NB4 (cell line): ENCODE measurements at regions not wholly inside any gene's neighbourhood (a gene's known extent, or its start where the extent isn't known, plus 50 kb on each side); places are given as distances from the start of the nearest gene placed in this dataset.

ENCODE experiments used
- DNase-seq: peaks from one replicate; pipeline ENCODE4 v3.0.0; 2010; ENCODE audit warnings: low read depth
- H3K4me3 ChIP-seq: one replicate; pipeline ENCODE4 v1.5.1; 2011; ENCODE audit warnings: mild to moderate bottlenecking, low read depth, low read length, moderate library complexity
- MYC ChIP-seq: IDR thresholded peaks from 2 replicates; pipeline ENCODE4 v1.6.1; 2011; ENCODE audit warnings: low read depth, low read length
- POLR2A ChIP-seq: IDR thresholded peaks from 2 replicates; pipeline ENCODE4 v1.6.1; 2011; ENCODE audit warnings: mild to moderate bottlenecking; ENCODE audit not compliant: insufficient read length; ENCODE audit errors: extremely low read depth
- TF ChIP-seq, protein P1 (sequence below): IDR thresholded peaks from 2 replicates; pipeline ENCODE4 v1.6.1; 2011; ENCODE audit warnings: low read depth, low read length
- TF ChIP-seq, protein P2 (sequence below): IDR thresholded peaks from one replicate; pipeline ENCODE4 v1.5.1; 2012; ENCODE audit warnings: low read depth, low read length

DNA sequence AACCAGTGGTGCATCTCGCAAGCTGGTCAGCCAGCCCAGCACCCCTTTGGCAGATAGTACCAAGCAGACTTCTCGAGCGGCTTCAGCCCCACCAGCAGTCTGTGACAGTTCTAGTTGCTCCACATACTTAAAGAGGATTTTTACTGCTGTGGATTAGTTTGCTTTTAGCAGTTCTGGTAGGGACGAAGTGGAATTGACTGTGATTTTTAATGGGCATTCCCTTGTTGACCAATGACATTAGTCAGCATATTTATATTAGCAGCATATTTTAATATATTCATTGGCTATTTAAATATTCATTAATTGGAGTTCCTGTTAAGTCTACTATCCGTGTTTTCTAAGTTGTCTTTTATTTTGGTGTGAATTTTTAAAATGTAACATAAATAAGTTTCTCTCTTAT is 500.9 kb upstream of the FAT1 start:
- TF ChIP-seq, protein P1, sequence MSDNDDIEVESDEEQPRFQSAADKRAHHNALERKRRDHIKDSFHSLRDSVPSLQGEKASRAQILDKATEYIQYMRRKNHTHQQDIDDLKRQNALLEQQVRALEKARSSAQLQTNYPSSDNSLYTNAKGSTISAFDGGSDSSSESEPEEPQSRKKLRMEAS: no peak
- TF ChIP-seq, protein P2, sequence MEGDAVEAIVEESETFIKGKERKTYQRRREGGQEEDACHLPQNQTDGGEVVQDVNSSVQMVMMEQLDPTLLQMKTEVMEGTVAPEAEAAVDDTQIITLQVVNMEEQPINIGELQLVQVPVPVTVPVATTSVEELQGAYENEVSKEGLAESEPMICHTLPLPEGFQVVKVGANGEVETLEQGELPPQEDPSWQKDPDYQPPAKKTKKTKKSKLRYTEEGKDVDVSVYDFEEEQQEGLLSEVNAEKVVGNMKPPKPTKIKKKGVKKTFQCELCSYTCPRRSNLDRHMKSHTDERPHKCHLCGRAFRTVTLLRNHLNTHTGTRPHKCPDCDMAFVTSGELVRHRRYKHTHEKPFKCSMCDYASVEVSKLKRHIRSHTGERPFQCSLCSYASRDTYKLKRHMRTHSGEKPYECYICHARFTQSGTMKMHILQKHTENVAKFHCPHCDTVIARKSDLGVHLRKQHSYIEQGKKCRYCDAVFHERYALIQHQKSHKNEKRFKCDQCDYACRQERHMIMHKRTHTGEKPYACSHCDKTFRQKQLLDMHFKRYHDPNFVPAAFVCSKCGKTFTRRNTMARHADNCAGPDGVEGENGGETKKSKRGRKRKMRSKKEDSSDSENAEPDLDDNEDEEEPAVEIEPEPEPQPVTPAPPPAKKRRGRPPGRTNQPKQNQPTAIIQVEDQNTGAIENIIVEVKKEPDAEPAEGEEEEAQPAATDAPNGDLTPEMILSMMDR: no peak
- no peak for TF ChIP-seq POLR2A
- TF ChIP-seq MYC: no peak
- H3K4me3 ChIP-seq: no peak overlapping the region
- DNase-seq: no peak

DNA sequence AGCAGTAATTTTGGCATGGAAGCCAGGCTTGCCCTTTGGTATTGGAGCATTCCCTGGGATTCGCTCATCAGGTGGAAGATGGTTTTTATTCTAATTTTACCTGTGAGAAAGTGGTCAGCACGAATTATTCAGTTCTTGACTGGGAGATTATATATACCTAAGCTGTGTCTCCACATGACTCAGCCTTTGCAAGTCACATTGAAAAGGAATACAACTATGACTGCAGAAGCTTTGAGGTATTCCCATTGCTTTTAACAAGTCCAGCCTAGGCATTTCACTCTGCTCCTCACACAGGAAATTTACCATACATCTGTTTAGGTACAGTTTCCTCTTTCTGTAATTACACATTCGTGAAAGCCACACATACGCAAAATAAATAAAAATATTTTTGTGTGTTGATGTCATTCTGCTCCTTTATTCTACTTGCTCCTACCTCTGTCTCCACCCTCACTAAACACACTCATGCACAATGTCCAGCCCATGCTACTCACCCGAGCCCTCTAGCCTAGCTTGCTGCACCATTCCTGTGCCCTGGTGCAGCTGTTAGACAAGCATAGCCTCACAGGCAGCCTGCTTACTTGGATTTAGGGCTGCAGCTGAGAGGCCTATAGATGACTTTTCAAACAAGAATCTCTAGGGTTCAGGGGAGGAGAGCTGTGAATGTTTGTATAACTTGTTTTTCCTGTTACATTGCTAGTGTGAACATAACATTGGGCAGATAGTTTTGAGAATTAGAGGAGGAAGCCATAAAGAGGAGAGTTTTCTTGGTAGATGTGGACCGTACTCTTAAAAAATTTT is 504.4 kb upstream of the FAT1 start:
- H3K4me3 ChIP-seq: no peak overlapping the region
- DNase-seq: no peak
- TF ChIP-seq MYC (no peak), POLR2A (no peak)
- TF ChIP-seq, protein P2: no peak
- TF ChIP-seq, protein P1: no peak

DNA sequence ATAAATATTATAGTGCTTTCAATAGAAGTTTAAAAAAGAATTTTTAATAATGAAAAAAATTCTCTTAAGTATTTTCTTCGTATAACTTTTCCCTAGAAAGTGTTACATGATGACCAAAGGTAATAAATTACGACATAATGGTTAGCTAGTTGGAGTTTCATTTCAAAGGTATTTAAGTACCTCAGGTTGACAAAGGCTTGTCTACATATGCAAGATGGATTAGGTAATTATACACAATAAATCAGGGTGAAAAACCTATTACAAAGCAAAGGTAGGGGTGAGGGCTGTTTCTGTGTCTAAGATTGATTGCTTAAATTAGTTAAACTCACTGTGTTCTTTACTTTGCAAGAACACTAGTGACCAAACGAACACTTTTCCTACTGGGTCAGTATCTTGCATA is 508.5 kb upstream of the FAT1 start:
- no peak overlapping the region for H3K4me3 ChIP-seq
- TF ChIP-seq POLR2A (no peak), MYC (no peak)
- TF ChIP-seq, protein P2: no peak
- TF ChIP-seq, protein P1: no peak

DNA sequence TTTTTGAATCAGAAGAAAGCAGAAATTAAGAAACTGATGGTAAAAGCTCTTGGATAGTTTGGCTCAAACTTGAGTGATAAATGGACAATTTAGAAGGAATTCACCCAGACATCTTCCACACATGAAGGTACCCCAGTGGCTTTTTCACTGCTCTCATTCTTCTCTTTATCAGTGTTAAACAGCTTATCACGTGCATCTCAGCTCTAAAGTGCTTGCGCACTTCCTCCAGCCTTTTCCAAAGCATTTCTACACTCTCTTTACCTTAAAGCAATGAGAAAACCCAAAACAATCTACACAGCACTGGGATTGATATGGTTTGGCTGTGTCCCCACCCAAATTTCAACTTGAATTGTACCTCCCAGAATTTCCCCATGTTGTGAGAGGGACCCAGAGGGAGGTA is 509.1 kb upstream of the FAT1 start:
- no peak for DNase-seq
- H3K4me3 ChIP-seq: no peak overlapping the region
- no peak for TF ChIP-seq POLR2A
- TF ChIP-seq, protein P1: no peak
- TF ChIP-seq, protein P2: no peak
- TF ChIP-seq MYC: no peak

More for the DNA sequence above, 508.5 kb upstream of the FAT1 start:
- DNase-seq: no peak

DNA sequence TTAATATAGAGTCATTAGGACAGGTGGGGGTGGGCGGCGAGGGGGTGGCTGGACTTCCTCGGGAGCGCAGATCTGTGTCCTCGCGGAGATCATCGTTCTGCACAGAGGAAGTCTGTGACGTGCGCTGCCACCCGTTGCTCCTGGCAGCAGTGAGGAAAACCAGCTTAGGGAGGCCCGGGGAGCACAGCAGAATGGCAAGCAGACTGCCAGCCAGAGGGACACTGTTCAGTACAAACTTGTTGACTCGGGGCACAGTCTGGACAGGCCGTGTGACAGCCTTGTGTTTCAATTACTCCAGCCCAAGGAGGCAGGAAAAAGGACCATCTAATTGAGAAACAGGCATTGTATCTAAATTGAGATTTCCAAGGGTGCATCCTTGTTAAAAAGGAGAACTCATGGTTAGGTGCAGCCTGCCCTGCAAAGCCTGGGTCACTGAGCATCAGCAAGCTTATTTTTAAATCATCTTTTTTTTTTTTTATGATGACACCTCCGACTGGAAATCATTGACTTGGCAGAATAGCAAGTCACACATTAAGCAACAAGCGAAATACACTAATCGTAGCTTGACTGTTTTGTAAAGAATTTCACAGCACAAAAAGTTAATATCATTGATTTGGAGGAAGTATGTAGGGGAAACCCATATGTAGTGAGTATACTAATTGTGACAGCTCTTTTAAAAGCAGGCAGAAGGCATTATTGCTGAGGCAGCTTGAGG is 512.0 kb upstream of the FAT1 start:
- TF ChIP-seq, protein P1: no peak
- no peak for TF ChIP-seq POLR2A
- TF ChIP-seq MYC: no peak
- TF ChIP-seq, protein P2: no peak
- DNase-seq: no peak
- no peak overlapping the region for H3K4me3 ChIP-seq
